Activated naive CD4-positive, alpha-beta T cell treated with anti-CD3 and anti-CD28 coated beads for 36 hours (primary cell): ENCODE measurements at regions not wholly inside any gene's neighbourhood (a gene's known extent, or its start where the extent isn't known, plus 50 kb on each side); places are given as distances from the start of the nearest gene placed in this dataset.

Experiments used
- CTCF ChIA-PET: fragments of 350-600 bp; sonication (Branson Sonifier 250); formaldehyde crosslinking; loops from one replicate; lab custom pipeline; 2021; ENCODE audit warnings: antibody characterized with exemption; lab: Charles Lee
- DNase-seq: peaks from one replicate; pipeline ENCODE4 v3.0.0-alpha.2; 2020
- H3K27ac Mint-ChIP-seq: one replicate; pipeline ENCODE4 v1.8.0; 2021; ENCODE audit warnings: mild to moderate bottlenecking, mixed read lengths
- H3K27me3 Mint-ChIP-seq: one replicate; pipeline ENCODE4 v1.8.0; 2021; ENCODE audit warnings: low read depth, mixed read lengths
- H3K36me3 Mint-ChIP-seq: one replicate; pipeline ENCODE4 v1.8.0; 2021; ENCODE audit warnings: low read depth, mixed read lengths
- H3K4me1 Mint-ChIP-seq: one replicate; pipeline ENCODE4 v1.8.0; 2021; ENCODE audit warnings: low read depth, mixed read lengths
- H3K4me3 Mint-ChIP-seq: one replicate; pipeline ENCODE4 v1.8.0; 2021; ENCODE audit warnings: mild to moderate bottlenecking, moderate library complexity, mixed read lengths
- H3K9me3 Mint-ChIP-seq: one replicate; pipeline ENCODE4 v1.8.0; 2021; ENCODE audit warnings: mixed read lengths
- intact Hi-C: fragments of 100-400 bp; cut with micrococcal nuclease; formaldehyde crosslinking; loops from one replicate; pipeline ENCODE4 v1.15.1; 2023

DNA sequence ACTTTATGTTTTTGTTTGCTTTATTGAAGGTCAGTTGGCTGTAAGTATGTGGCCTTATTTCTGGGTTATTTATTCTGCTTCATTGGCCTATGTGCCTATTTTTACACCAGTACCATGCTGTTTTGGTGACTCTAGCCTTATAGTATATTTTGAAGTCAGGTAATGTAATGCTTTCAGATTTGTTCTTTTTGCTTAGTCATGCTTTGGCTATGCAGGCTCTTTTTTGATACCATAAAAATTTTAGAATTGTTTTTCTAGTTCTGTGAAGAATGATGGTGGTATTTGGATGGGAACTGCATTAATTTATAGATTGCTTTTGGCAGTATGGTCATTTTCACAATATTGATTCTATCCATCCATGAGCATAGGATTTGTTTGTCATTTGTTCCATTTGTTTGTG lies 63.5 kb upstream of the TTC14 start:
- Mint-ChIP-seq H3K36me3 (no peaks in the 10 kb centered on the region), H3K9me3 (peaks cover 5% of the 10 kb centered on the region), H3K4me3 (no peak overlapping the region), H3K4me1 (no peaks in the 10 kb centered on the region), H3K27me3 (peaks cover 15% of the 10 kb centered on the region), H3K27ac (no peak overlapping the region)
- no peak for DNase-seq
- intact Hi-C loops = no loop called here
- CTCF ChIA-PET = no interaction called here

GRCh38 chr3:180543877-180544276 lies 58.1 kb upstream of the TTC14 start:
- Mint-ChIP-seq H3K4me1 (no peaks in the 10 kb centered on the region), H3K4me3 (no peak overlapping the region), H3K27ac (no peak overlapping the region), H3K9me3 (peaks cover 3% of the 10 kb centered on the region), H3K27me3 (peaks cover 19% of the 10 kb centered on the region), H3K36me3 (no peaks in the 10 kb centered on the region)
- intact Hi-C loops = no loop called here
- CTCF ChIA-PET = no interaction called here
- DNase-seq = no peak

DNA sequence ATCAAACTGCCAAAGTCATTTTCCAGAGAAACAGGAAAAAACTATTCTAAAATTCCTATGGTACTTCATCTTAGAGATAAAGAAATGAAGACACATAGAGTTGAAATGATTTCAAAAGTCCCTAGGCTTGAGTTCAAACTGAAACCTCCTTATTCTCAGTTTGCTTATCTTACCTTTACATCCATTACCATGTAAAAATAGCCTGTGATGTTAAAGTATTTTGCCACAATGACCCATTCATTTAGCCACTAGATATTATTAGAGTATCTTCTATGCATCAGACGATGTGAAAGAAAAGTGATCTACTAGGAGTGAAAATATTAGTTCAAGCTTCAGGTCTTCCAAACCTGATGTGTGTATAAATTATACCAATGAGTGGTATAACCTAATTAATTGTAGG lies 55.1 kb upstream of the TTC14 start:
- Mint-ChIP-seq H3K4me1 (no peaks in the 10 kb centered on the region), H3K9me3 (peaks cover 3% of the 10 kb centered on the region), H3K36me3 (no peaks in the 10 kb centered on the region), H3K27ac (no peak overlapping the region), H3K4me3 (no peak overlapping the region), H3K27me3 (peaks cover 19% of the 10 kb centered on the region)
- no peak for DNase-seq
- intact Hi-C loops = no loop called here
- CTCF ChIA-PET = interaction anchor here (0.6 kb wide), 1 partner anchor 272 kb away, joined by 3 read pairs; no protein-coding TSS in a partner anchor

DNA sequence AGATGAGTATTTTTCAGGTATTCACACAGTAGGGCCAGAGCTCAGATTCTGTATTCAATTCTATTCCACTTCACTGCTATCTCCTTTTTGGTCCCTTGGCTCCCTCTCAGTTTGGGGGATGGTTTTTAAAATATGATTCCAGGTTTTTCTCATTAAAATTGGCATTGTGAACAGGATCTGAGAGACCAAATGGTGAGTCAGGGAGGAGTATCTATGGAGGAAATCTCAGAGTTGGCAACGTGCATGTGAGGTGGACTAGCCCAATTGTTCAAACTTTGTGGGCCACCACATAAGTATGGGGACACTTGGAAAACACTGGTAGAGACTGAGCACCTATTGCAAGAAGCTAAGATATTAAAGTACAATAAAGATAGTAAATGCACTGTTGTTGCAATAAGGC lies 53.9 kb upstream of the TTC14 start:
- no peaks in the 10 kb centered on the region for H3K4me1 Mint-ChIP-seq
- no peak overlapping the region for H3K4me3 Mint-ChIP-seq
- no peaks in the 10 kb centered on the region for H3K36me3 Mint-ChIP-seq
- CTCF ChIA-PET = no interaction called here
- peaks cover 15% of the 10 kb centered on the region for H3K27me3 Mint-ChIP-seq
- no peak overlapping the region for H3K27ac Mint-ChIP-seq
- DNase-seq = no peak
- no peaks in the 10 kb centered on the region for H3K9me3 Mint-ChIP-seq
- intact Hi-C loops = no loop called here
